ENCODE measurements at regions not wholly inside any gene's neighbourhood (a gene's known extent, or its start where the extent isn't known, plus 50 kb on each side); places are given as distances from the start of the nearest gene placed in this dataset.

- Histone ChIP-seq H3K36me3 (ENCODE audit: control insufficient read depth, insufficient read depth, low read length) (no peaks in the 10 kb centered on the region), H3K27me3 (ENCODE audit: control insufficient read depth, insufficient read depth, low read length) (no peaks in the 10 kb centered on the region)
- no peak for FAIRE-seq
These were observed 270.8 kb upstream of the SMIM30 start for GRCh38 chr7:113389112-113389646.

GRCh38 chr7:113383638-113384037 lies 265.3 kb upstream of the SMIM30 start:
- DNase-seq (ENCODE audit: low read depth), result no peak
- no peaks in the 10 kb centered on the region for H3K36me3 ChIP-seq (ENCODE audit: control insufficient read depth, insufficient read depth, low read length)
- no peak for TF ChIP-seq CTCF (IDR thresholded peaks at IDR 0.05; ENCODE audit: insufficient read depth, low read length, severe bottlenecking)
- no peak for FAIRE-seq
- H3K4me3 ChIP-seq (ENCODE audit: low read depth, low read length), result no peak overlapping the region
- H3K27me3 ChIP-seq (ENCODE audit: control insufficient read depth, insufficient read depth, low read length), result no peaks in the 10 kb centered on the region

More at GRCh38 chr7:113389112-113389646, 270.8 kb upstream of the SMIM30 start:
- no peak overlapping the region for H3K4me3 ChIP-seq (ENCODE audit: low read depth, low read length)
- DNase-seq (ENCODE audit: low read depth), result no peak
- no peak for TF ChIP-seq CTCF (IDR thresholded peaks at IDR 0.05; ENCODE audit: insufficient read depth, low read length, severe bottlenecking)

GRCh38 chr7:113379746-113380145 lies 261.4 kb upstream of the SMIM30 start:
- no peak for TF ChIP-seq CTCF (IDR thresholded peaks at IDR 0.05; ENCODE audit: insufficient read depth, low read length, severe bottlenecking)
- H3K27me3 ChIP-seq (ENCODE audit: control insufficient read depth, insufficient read depth, low read length), result no peaks in the 10 kb centered on the region
- no peak overlapping the region for H3K4me3 ChIP-seq (ENCODE audit: low read depth, low read length)
- FAIRE-seq, result no peak
- no peak for DNase-seq (ENCODE audit: low read depth)
- no peaks in the 10 kb centered on the region for H3K36me3 ChIP-seq (ENCODE audit: control insufficient read depth, insufficient read depth, low read length)

GRCh38 chr7:113374955-113375354 lies 256.6 kb upstream of the SMIM30 start:
- no peak for TF ChIP-seq CTCF (IDR thresholded peaks at IDR 0.05; ENCODE audit: insufficient read depth, low read length, severe bottlenecking)
- DNase-seq (ENCODE audit: low read depth) (no peak), FAIRE-seq (no peak)
- H3K27me3 ChIP-seq (ENCODE audit: control insufficient read depth, insufficient read depth, low read length), result no peaks in the 10 kb centered on the region
- no peaks in the 10 kb centered on the region for H3K36me3 ChIP-seq (ENCODE audit: control insufficient read depth, insufficient read depth, low read length)
- no peak overlapping the region for H3K4me3 ChIP-seq (ENCODE audit: low read depth, low read length)

- Histone ChIP-seq H3K4me3 (ENCODE audit: low read depth, low read length) (no peak overlapping the region), H3K36me3 (ENCODE audit: control insufficient read depth, insufficient read depth, low read length) (no peaks in the 10 kb centered on the region), H3K27me3 (ENCODE audit: control insufficient read depth, insufficient read depth, low read length) (no peaks in the 10 kb centered on the region)
- DNase-seq (ENCODE audit: low read depth) (no peak), FAIRE-seq (no peak)
- TF ChIP-seq CTCF (IDR thresholded peaks at IDR 0.05; ENCODE audit: insufficient read depth, low read length, severe bottlenecking), result no peak
These were observed 255.5 kb upstream of the SMIM30 start for GRCh38 chr7:113373863-113374262.

- Histone ChIP-seq H3K27me3 (ENCODE audit: control insufficient read depth, insufficient read depth, low read length) (no peaks in the 10 kb centered on the region), H3K36me3 (ENCODE audit: control insufficient read depth, insufficient read depth, low read length) (no peaks in the 10 kb centered on the region), H3K4me3 (ENCODE audit: low read depth, low read length) (no peak overlapping the region)
- FAIRE-seq, result peak; percentile 18
- DNase-seq (ENCODE audit: low read depth), result peak; percentile 18
- no peak for TF ChIP-seq CTCF (IDR thresholded peaks at IDR 0.05; ENCODE audit: insufficient read depth, low read length, severe bottlenecking)
These were observed 253.2 kb upstream of the SMIM30 start for GRCh38 chr7:113371416-113372043.
